SK-N-MC (cell line): ENCODE measurements at regions not wholly inside any gene's neighbourhood (a gene's known extent, or its start where the extent isn't known, plus 50 kb on each side); places are given as distances from the start of the nearest gene placed in this dataset.

Experiments used
- EZH2 ChIP-seq: fragments of 200-600 bp; sonication (generic); IDR thresholded peaks from one replicate; pipeline ENCODE4 v1.6.1; 2017; ENCODE audit warnings: antibody characterized with exemption
- FOXP2 ChIP-seq: optimal IDR thresholded peaks from 2 replicates; pipeline ENCODE3; 2011; ENCODE audit warnings: mild to moderate bottlenecking, moderate library complexity; ENCODE audit not compliant: insufficient read depth; ENCODE audit errors: extremely low read length, control extremely low read depth
- POLR2AphosphoS5 ChIP-seq: IDR thresholded peaks from 2 replicates; pipeline ENCODE4 v1.6.1; 2012; ENCODE audit warnings: mild to moderate bottlenecking, low read depth, low read length, borderline replicate concordance

DNA sequence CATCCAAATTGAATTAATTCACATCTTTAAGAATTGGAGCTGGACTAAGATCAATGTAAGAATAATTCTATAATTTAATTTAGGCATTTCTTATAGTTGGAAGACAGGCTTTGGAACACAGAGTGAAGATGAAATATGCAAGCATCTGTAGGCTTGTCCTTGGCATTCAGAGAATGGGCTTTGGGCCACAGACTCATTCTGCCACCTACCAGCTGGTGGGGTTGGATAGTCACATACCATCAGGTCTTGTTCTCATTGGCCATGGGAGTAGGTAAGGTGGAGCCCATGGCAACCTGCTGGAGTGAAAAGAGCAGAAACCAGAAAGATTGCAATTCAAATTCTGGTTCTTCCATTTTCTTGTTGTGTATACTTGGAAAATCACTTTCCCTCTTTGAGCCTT lies 300.3 kb downstream of the CYRIA start:
- TF ChIP-seq POLR2AphosphoS5: no peak
- no peak for TF ChIP-seq EZH2
- TF ChIP-seq FOXP2: no peak
